Coronary artery (tissue), 2 donors: ENCODE measurements at regions not wholly inside any gene's neighbourhood (a gene's known extent, or its start where the extent isn't known, plus 50 kb on each side); places are given as distances from the start of the nearest gene placed in this dataset.
"Not testable (repeated sequence)": the region's sequence is repeated elsewhere in the genome, so short reads cannot be mapped to it uniquely, and the experiment has no call there.

Experiments used
- DNase-seq: peaks from one replicate; pipeline ENCODE4 v3.0.0-alpha.2; 2017; ENCODE audit warnings: low spot score
- H3K27ac ChIP-seq, 2 donors: fragments of 200-600 bp; sonication (generic); one replicate each; pipeline ENCODE4 v1.5.1; 2016 to 2019
- H3K4me3 ChIP-seq: fragments of 200-600 bp; sonication (generic); 2 replicates; pipeline ENCODE4 v1.5.1; 2016; ENCODE audit warnings: mild to moderate bottlenecking, moderate library complexity
- TF ChIP-seq, protein P1 (sequence below): fragments of 200-600 bp; sonication (generic); IDR thresholded peaks from one replicate; pipeline ENCODE4 v1.5.1; 2019; ENCODE audit warnings: antibody characterized with exemption

- Histone ChIP-seq H3K27ac (no peak overlapping the region), H3K4me3 (no peak overlapping the region)
- no peak for DNase-seq
- TF ChIP-seq, protein P1, sequence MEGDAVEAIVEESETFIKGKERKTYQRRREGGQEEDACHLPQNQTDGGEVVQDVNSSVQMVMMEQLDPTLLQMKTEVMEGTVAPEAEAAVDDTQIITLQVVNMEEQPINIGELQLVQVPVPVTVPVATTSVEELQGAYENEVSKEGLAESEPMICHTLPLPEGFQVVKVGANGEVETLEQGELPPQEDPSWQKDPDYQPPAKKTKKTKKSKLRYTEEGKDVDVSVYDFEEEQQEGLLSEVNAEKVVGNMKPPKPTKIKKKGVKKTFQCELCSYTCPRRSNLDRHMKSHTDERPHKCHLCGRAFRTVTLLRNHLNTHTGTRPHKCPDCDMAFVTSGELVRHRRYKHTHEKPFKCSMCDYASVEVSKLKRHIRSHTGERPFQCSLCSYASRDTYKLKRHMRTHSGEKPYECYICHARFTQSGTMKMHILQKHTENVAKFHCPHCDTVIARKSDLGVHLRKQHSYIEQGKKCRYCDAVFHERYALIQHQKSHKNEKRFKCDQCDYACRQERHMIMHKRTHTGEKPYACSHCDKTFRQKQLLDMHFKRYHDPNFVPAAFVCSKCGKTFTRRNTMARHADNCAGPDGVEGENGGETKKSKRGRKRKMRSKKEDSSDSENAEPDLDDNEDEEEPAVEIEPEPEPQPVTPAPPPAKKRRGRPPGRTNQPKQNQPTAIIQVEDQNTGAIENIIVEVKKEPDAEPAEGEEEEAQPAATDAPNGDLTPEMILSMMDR, result no peak
Observed at GRCh38 chr15:61374848-61375247, 145.7 kb upstream of the RORA start.

GRCh38 chr15:61367953-61368352 lies 138.9 kb upstream of the RORA start:
- Histone ChIP-seq H3K27ac (no peak overlapping the region), H3K4me3 (no peak overlapping the region)
- no peak for DNase-seq
- TF ChIP-seq, protein P1, result no peak

GRCh38 chr15:61364871-61365270 lies 135.8 kb upstream of the RORA start:
- H3K27ac ChIP-seq, result no peak overlapping the region
- DNase-seq, result no peak
- no peak overlapping the region for H3K4me3 ChIP-seq
- TF ChIP-seq, protein P1, result no peak

DNA sequence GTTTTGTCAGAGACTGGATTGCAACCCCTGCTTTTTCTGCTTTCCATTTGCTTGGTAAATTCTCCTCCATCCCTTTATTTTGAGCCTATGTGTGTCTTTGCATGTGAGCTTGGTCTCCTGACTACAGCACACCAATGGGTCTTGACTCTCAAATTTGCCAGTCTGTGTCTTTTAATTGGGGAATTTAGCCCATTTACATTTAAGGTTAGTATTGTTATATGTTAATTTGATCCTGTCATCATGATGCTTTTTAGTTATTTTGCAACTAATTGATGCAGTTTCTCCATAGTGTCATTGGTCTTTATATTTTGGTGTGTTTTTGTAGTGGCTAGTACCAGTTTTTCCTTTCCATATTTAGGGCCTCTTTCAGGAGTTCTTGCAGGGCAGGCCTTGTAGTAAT lies 133.8 kb upstream of the RORA start:
- H3K4me3 ChIP-seq, H3K27ac ChIP-seq: not testable (repeated sequence)

DNA sequence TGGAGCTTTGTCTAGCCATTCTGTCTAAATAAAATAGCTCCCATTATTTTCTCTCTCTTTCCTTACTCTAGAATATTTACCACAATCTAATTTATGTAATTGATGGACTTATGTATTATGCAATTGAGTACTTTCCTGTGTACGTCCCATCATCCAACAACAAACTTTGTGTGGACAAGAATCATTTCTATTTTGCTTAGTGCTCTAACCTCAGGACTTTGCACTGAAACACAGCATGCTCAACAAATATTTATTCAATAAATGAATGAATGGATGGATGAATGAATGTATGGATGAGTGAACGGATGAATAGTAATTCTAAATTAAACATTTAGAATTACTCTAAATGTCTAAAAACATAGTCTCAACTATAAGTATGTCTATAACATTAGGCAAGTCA lies 115.2 kb upstream of the RORA start:
- H3K27ac ChIP-seq, result no peak overlapping the region
- DNase-seq, result no peak
- H3K4me3 ChIP-seq, result no peak overlapping the region
- TF ChIP-seq, protein P1, result no peak

More for the DNA sequence above, 133.8 kb upstream of the RORA start:
- not testable (repeated sequence) for DNase-seq

DNA sequence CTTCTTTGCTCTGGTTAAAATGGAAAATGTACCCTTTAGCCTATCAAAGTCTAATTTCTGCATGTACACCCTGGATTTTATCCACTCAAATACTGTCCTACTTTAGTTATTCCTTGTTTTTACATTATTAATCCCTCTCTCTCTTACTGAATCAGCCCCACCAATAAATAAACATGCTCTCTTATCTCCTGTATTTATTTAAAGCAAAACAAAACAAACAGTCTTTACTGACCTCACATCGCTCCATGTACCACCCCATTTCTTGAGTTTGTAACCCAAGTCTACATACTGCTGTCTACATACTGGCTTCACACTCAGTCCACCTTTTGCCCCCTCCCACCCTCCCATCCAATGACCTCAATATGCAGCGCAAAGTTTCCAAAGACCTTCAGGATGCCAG lies 113.3 kb upstream of the RORA start:
- no peak overlapping the region for H3K4me3 ChIP-seq
- TF ChIP-seq, protein P1, result no peak
- no peak for DNase-seq
- H3K27ac ChIP-seq, result no peak overlapping the region

- TF ChIP-seq, protein P1, result no peak
- DNase-seq, result no peak
- Histone ChIP-seq H3K4me3 (no peak overlapping the region), H3K27ac (no peak overlapping the region)
Observed at GRCh38 chr15:61339516-61339915, 110.4 kb upstream of the RORA start.

DNA sequence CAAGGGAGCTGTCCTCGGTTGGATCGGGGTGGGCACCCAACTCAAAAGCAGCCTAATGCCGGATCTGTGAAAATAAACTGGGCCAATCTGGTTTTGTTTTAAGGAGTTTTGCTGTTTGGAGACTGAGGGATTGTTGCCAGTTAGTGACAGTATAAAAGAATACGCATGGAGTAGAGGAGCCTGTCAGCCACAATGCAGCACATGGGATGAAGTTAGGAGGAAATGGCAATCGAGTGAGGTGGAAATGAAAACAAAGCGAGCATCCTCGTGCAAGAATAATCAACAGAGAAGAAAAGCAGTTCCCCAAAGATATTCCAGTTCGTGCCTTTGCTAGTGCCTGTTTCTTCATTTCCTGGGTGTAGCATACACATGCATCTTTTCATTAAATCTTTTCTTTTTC lies 108.4 kb upstream of the RORA start:
- Histone ChIP-seq H3K27ac (no peak overlapping the region), H3K4me3 (no peak overlapping the region)
- DNase-seq, result no peak
- TF ChIP-seq, protein P1, result no peak
